ENCODE measurements at regions not wholly inside any gene's neighbourhood (a gene's known extent, or its start where the extent isn't known, plus 50 kb on each side); places are given as distances from the start of the nearest gene placed in this dataset.

GRCh38 chr21:35360870-35361570 lies 311.9 kb upstream of the RUNX1 start:
- intact Hi-C loops (cut with DNase I; ENCODE audit: low total_unique reads), result no loop called here
- H3K4me3 ChIP-seq (ENCODE audit: low read depth, poor library complexity, severe bottlenecking), result no peak overlapping the region
- WGBS, 2 donors, result 77 to 78% methylated on average over 6 of the region's 6 CpGs
- TF ChIP-seq CTCF (IDR thresholded peaks at IDR 0.05) (no peak), POLR2A (IDR thresholded peaks at IDR 0.05) (no peak)
- no peak for DNase-seq (ENCODE audit: low spot score in 2 of 2)

GRCh38 chr21:35359076-35359475 lies 310.0 kb upstream of the RUNX1 start:
- intact Hi-C loops (cut with DNase I; ENCODE audit: low total_unique reads), result no loop called here
- TF ChIP-seq POLR2A (IDR thresholded peaks at IDR 0.05), result no peak
- no peak for TF ChIP-seq CTCF (IDR thresholded peaks at IDR 0.05)
- 74 to 83% methylated on average over 2 of the region's 2 CpGs for WGBS, 2 donors
- no peak overlapping the region for H3K4me3 ChIP-seq (ENCODE audit: low read depth, poor library complexity, severe bottlenecking)
- no peak for DNase-seq (ENCODE audit: low spot score in 2 of 2)

GRCh38 chr21:35358008-35358407 lies 308.9 kb upstream of the RUNX1 start:
- no peak for TF ChIP-seq CTCF (IDR thresholded peaks at IDR 0.05)
- TF ChIP-seq POLR2A (IDR thresholded peaks at IDR 0.05), result no peak
- no peak for DNase-seq (ENCODE audit: low spot score in 2 of 2)

GRCh38 chr21:35357041-35357780 lies 308.1 kb upstream of the RUNX1 start:
- no peak overlapping the region for H3K4me3 ChIP-seq (ENCODE audit: low read depth, poor library complexity, severe bottlenecking)
- intact Hi-C loops (cut with DNase I; ENCODE audit: low total_unique reads), result no loop called here
- 59 to 64% methylated on average over 3 of the region's 3 CpGs for WGBS, 2 donors
- no peak for DNase-seq (ENCODE audit: low spot score in 2 of 2)
- no peak for TF ChIP-seq CTCF (IDR thresholded peaks at IDR 0.05)
- TF ChIP-seq POLR2A (IDR thresholded peaks at IDR 0.05), result no peak

More at GRCh38 chr21:35358008-35358407, 308.9 kb upstream of the RUNX1 start:
- no peak overlapping the region for H3K4me3 ChIP-seq (ENCODE audit: low read depth, poor library complexity, severe bottlenecking)
- intact Hi-C loops (cut with DNase I; ENCODE audit: low total_unique reads), result no loop called here
- 61 to 63% methylated on average over 2 of the region's 2 CpGs for WGBS, 2 donors

GRCh38 chr21:35354078-35354477 lies 305.0 kb upstream of the RUNX1 start:
- TF ChIP-seq POLR2A (IDR thresholded peaks at IDR 0.05), result no peak
- H3K4me3 ChIP-seq (ENCODE audit: low read depth, poor library complexity, severe bottlenecking), result no peak overlapping the region
- 73 to 82% methylated on average over 2 of the region's 2 CpGs for WGBS, 2 donors
- no peak for DNase-seq (ENCODE audit: low spot score in 2 of 2)
- intact Hi-C loops (cut with DNase I; ENCODE audit: low total_unique reads), result no loop called here

GRCh38 chr21:35352793-35353192 lies 303.7 kb upstream of the RUNX1 start:
- intact Hi-C loops (cut with DNase I; ENCODE audit: low total_unique reads), result no loop called here
- no peak for TF ChIP-seq CTCF (IDR thresholded peaks at IDR 0.05)
- TF ChIP-seq POLR2A (IDR thresholded peaks at IDR 0.05), result no peak
- 32 to 36% methylated on average over 7 of the region's 7 CpGs for WGBS, 2 donors
- H3K4me3 ChIP-seq (ENCODE audit: low read depth, poor library complexity, severe bottlenecking), result no peak overlapping the region
- no peak for DNase-seq (ENCODE audit: low spot score in 2 of 2)
